ENCODE measurements at regions not wholly inside any gene's neighbourhood (a gene's known extent, or its start where the extent isn't known, plus 50 kb on each side); places are given as distances from the start of the nearest gene placed in this dataset.

DNA sequence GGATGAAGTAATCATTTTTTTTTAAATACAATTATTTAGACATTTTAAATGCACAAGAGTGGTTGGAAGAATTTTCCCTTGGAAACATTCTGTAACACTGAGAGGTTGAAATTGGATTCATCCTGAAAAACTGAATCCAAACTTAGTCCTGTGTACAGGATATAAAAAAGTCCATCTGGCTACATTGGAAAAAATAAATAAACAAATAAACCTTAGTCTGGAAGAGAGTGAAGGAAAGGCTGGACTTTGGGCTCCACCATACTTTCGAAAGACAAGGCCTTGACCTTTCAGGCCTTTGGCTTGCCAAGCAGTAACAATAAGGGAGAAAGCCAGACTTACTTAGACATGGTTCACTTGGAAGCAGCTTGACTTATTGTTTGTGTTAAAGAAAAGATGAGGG is 664.3 kb downstream of the TENT5A start:
- Histone ChIP-seq H3K9me3 (ENCODE audit: insufficient read depth, low read depth, low read length) (no peaks in the 10 kb centered on the region), H3K27ac (ENCODE audit: low read length) (no peak overlapping the region), H3K9ac (ENCODE audit: low read depth, low read length) (no peak overlapping the region), H3K36me3 (ENCODE audit: insufficient read depth, low read depth, low read length) (no peaks in the 10 kb centered on the region), H3K27me3 (ENCODE audit: insufficient read depth, low read length) (no peaks in the 10 kb centered on the region), H3K4me1 (ENCODE audit: insufficient read depth, low read length) (no peaks in the 10 kb centered on the region; the same call in 1 of the 2 replicates), H3K4me3 (ENCODE audit: low read length) (no peak overlapping the region)

DNA sequence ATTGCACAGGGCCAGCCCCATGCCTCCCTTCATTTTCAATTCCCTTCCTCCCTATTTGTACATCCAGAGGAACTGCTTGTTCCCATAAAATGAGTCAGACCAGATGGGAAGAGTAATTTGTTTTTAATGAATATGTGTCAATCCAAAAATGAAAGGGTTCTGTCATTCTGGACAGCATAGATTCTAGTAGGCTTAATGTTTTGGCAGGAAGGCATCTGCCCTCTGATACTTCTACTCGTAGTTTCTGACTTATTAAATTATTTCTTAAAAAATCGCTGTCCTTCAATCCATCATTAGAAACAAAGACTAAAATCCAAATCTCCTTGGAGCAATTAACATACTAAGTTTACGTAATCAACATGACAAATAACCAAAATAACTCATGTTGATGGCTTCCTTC is 665.5 kb downstream of the TENT5A start:
- H3K27ac ChIP-seq (ENCODE audit: low read length) = no peak overlapping the region
- no peaks in the 10 kb centered on the region; the same call in 1 of the 2 replicates for H3K4me1 ChIP-seq (ENCODE audit: insufficient read depth, low read length)
- no peaks in the 10 kb centered on the region for H3K9me3 ChIP-seq (ENCODE audit: insufficient read depth, low read depth, low read length)
- no peaks in the 10 kb centered on the region for H3K27me3 ChIP-seq (ENCODE audit: insufficient read depth, low read length)
- no peak overlapping the region for H3K4me3 ChIP-seq (ENCODE audit: low read length)
- no peak overlapping the region for H3K9ac ChIP-seq (ENCODE audit: low read depth, low read length)
- H3K36me3 ChIP-seq (ENCODE audit: insufficient read depth, low read depth, low read length) = no peaks in the 10 kb centered on the region

- H3K27ac ChIP-seq (ENCODE audit: low read length) = no peak overlapping the region
- H3K9me3 ChIP-seq (ENCODE audit: insufficient read depth, low read depth, low read length) = no peaks in the 10 kb centered on the region
- H3K9ac ChIP-seq (ENCODE audit: low read depth, low read length) = no peak overlapping the region
Observed at GRCh38 chr6:81085431-81085790, 667.1 kb downstream of the TENT5A start.

DNA sequence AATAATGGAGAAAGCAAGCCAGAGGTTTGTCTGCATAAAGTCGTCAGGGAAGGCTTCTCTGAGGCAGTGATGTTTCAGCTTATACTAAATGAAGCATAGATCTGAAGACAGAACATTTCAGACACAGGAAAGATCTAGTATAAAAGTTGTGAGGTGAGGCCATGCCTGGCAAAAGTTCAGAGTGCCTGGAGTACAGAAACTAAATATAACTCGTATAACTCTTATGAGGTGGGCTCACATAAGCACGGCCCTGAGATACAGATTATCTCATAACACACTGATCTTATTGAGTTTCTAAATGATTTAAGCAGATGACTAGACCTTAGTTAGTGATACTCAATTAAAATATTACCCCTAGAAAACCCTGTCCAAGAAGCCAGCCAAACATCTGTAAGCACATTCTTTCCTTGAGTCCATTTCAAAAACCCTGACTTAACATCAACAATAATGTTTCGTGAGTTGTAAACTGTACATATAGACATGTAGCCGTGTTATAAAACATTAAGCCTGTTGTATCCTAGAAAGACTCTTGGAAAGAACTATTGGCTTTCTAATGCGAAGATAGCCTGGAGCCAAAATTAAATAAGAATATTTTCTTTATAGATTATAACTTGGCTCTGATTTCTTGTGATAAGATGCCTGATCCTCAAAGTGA is 667.6 kb downstream of the TENT5A start:
- Histone ChIP-seq H3K4me3 (ENCODE audit: low read length) (no peak overlapping the region), H3K4me1 (ENCODE audit: insufficient read depth, low read length) (no peaks in the 10 kb centered on the region; the same call in 1 of the 2 replicates), H3K9ac (ENCODE audit: low read depth, low read length) (no peak overlapping the region), H3K27ac (ENCODE audit: low read length) (no peak overlapping the region), H3K36me3 (ENCODE audit: insufficient read depth, low read depth, low read length) (no peaks in the 10 kb centered on the region), H3K27me3 (ENCODE audit: insufficient read depth, low read length) (no peaks in the 10 kb centered on the region), H3K9me3 (ENCODE audit: insufficient read depth, low read depth, low read length) (no peaks in the 10 kb centered on the region)

More at GRCh38 chr6:81085431-81085790, 667.1 kb downstream of the TENT5A start:
- no peaks in the 10 kb centered on the region for H3K27me3 ChIP-seq (ENCODE audit: insufficient read depth, low read length)
- no peak overlapping the region for H3K4me3 ChIP-seq (ENCODE audit: low read length)
- H3K36me3 ChIP-seq (ENCODE audit: insufficient read depth, low read depth, low read length) = no peaks in the 10 kb centered on the region
- H3K4me1 ChIP-seq (ENCODE audit: insufficient read depth, low read length) = no peaks in the 10 kb centered on the region; the same call in 1 of the 2 replicates

- no peaks in the 10 kb centered on the region for H3K27me3 ChIP-seq (ENCODE audit: insufficient read depth, low read length)
- peaks cover 3% of the 10 kb centered on the region; the same call in 1 of the 2 replicates for H3K4me1 ChIP-seq (ENCODE audit: insufficient read depth, low read length)
- H3K27ac ChIP-seq (ENCODE audit: low read length) = no peak overlapping the region
- no peaks in the 10 kb centered on the region for H3K9me3 ChIP-seq (ENCODE audit: insufficient read depth, low read depth, low read length)
- no peak overlapping the region for H3K4me3 ChIP-seq (ENCODE audit: low read length)
- H3K36me3 ChIP-seq (ENCODE audit: insufficient read depth, low read depth, low read length) = no peaks in the 10 kb centered on the region
- H3K9ac ChIP-seq (ENCODE audit: low read depth, low read length) = no peak overlapping the region
Observed at GRCh38 chr6:81075974-81076373, 676.5 kb downstream of the TENT5A start.

DNA sequence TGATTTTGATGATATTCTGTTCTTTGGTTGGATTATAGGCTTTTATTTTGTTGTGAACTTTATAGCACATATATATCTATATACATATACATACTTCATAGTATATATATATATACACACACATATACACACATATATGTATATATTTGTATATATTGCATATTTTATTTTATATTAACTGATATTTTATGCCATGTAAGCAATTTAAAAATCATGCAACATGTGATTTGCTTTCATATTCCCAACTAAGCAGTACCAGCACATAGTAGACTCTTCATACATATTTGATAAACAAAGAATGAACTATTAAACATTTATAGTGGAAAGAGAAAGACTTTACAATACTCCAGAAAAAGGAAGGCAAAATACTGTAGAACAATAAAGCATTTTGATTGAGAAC is 679.2 kb downstream of the TENT5A start:
- peaks cover 8% of the 10 kb centered on the region; the same call in 1 of the 2 replicates for H3K4me1 ChIP-seq (ENCODE audit: insufficient read depth, low read length)
- H3K27ac ChIP-seq (ENCODE audit: low read length) = no peak overlapping the region
- H3K27me3 ChIP-seq (ENCODE audit: insufficient read depth, low read length) = no peaks in the 10 kb centered on the region
- H3K36me3 ChIP-seq (ENCODE audit: insufficient read depth, low read depth, low read length) = no peaks in the 10 kb centered on the region
- H3K4me3 ChIP-seq (ENCODE audit: low read length) = no peak overlapping the region
- no peak overlapping the region for H3K9ac ChIP-seq (ENCODE audit: low read depth, low read length)
- H3K9me3 ChIP-seq (ENCODE audit: insufficient read depth, low read depth, low read length) = no peaks in the 10 kb centered on the region

DNA sequence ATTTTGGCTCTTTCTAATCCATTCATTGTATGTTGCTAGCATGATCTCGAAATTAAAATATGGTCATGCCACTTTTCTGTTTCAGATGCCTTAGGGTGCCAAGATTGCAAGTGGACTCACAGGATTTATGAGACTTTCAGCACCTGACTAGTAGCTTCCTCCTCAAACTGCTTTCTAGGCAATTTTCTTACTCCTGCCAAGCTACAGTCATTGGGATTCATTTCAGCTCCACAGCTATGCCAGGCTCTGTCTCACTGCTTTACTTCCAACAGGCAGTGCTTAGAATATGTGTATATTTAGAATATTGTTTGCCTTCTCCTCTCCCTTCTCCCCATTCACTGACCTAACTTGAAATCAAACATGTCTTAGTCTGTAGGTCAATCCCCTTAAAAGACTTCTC is 681.4 kb downstream of the TENT5A start:
- no peaks in the 10 kb centered on the region for H3K9me3 ChIP-seq (ENCODE audit: insufficient read depth, low read depth, low read length)
- no peak overlapping the region for H3K9ac ChIP-seq (ENCODE audit: low read depth, low read length)
- no peak overlapping the region for H3K4me3 ChIP-seq (ENCODE audit: low read length)
- H3K27me3 ChIP-seq (ENCODE audit: insufficient read depth, low read length) = no peaks in the 10 kb centered on the region
- no peak overlapping the region for H3K27ac ChIP-seq (ENCODE audit: low read length)
- no peaks in the 10 kb centered on the region for H3K36me3 ChIP-seq (ENCODE audit: insufficient read depth, low read depth, low read length)
- H3K4me1 ChIP-seq (ENCODE audit: insufficient read depth, low read length) = peaks cover 12% of the 10 kb centered on the region; the same call in 1 of the 2 replicates

- peaks cover 9% of the 10 kb centered on the region; the same call in 1 of the 2 replicates for H3K4me1 ChIP-seq (ENCODE audit: insufficient read depth, low read length)
- H3K4me3 ChIP-seq (ENCODE audit: low read length) = no peak overlapping the region
- no peak overlapping the region for H3K9ac ChIP-seq (ENCODE audit: low read depth, low read length)
- H3K27ac ChIP-seq (ENCODE audit: low read length) = no peak overlapping the region
- no peaks in the 10 kb centered on the region for H3K36me3 ChIP-seq (ENCODE audit: insufficient read depth, low read depth, low read length)
- no peaks in the 10 kb centered on the region for H3K27me3 ChIP-seq (ENCODE audit: insufficient read depth, low read length)
- H3K9me3 ChIP-seq (ENCODE audit: insufficient read depth, low read depth, low read length) = no peaks in the 10 kb centered on the region
Observed at GRCh38 chr6:81067057-81067456, 685.4 kb downstream of the TENT5A start.

DNA sequence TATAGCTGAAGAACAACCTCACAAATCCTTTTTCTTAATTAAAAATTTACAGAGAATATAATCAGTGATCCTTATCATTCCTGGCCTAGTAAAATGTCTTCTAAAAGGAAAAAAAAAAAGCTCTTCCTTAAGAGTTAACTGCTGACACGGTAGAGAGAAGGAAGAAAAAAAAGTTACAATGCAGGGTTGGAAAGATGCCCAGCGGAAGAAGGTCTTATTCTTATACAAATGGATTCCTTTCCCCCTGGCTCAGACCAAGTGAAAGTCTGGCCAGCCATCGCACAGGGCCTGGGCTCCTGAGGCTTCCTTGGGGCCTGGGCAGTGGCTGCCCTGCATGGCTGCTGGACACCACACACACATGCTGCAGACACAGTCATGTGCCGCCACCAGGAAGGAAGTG is 688.6 kb downstream of the TENT5A start:
- no peaks in the 10 kb centered on the region for H3K27me3 ChIP-seq (ENCODE audit: insufficient read depth, low read length)
- no peak overlapping the region for H3K27ac ChIP-seq (ENCODE audit: low read length)
- H3K36me3 ChIP-seq (ENCODE audit: insufficient read depth, low read depth, low read length) = no peaks in the 10 kb centered on the region
- H3K9ac ChIP-seq (ENCODE audit: low read depth, low read length) = no peak overlapping the region
- H3K9me3 ChIP-seq (ENCODE audit: insufficient read depth, low read depth, low read length) = no peaks in the 10 kb centered on the region
- no peak overlapping the region for H3K4me3 ChIP-seq (ENCODE audit: low read length)
- H3K4me1 ChIP-seq (ENCODE audit: insufficient read depth, low read length) = peaks cover 9% of the 10 kb centered on the region; the same call in 1 of the 2 replicates

DNA sequence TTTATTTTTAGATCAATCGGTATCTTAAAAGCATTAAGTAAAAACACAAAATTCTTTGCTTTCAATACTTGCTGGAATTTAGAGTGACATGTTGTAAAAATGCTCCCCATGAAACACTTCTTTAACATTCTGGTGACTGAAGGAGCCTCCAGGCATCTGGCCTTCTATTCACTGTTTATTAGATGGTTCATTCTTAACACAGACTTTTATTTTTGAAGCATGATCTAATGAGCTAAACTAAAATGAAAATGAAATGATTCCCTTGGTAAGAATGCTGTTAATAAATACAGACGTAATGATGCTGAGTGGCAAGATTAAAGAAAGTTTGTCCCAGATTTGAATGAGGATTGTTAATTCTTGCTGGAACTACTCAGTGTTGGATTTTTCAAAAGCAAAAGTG is 698.4 kb downstream of the TENT5A start:
- Histone ChIP-seq H3K9me3 (ENCODE audit: insufficient read depth, low read depth, low read length) (no peaks in the 10 kb centered on the region), H3K4me3 (ENCODE audit: low read length) (no peak overlapping the region), H3K4me1 (ENCODE audit: insufficient read depth, low read length) (no peaks in the 10 kb centered on the region), H3K27ac (ENCODE audit: low read length) (no peak overlapping the region), H3K9ac (ENCODE audit: low read depth, low read length) (no peak overlapping the region), H3K27me3 (ENCODE audit: insufficient read depth, low read length) (no peaks in the 10 kb centered on the region), H3K36me3 (ENCODE audit: insufficient read depth, low read depth, low read length) (no peaks in the 10 kb centered on the region)

DNA sequence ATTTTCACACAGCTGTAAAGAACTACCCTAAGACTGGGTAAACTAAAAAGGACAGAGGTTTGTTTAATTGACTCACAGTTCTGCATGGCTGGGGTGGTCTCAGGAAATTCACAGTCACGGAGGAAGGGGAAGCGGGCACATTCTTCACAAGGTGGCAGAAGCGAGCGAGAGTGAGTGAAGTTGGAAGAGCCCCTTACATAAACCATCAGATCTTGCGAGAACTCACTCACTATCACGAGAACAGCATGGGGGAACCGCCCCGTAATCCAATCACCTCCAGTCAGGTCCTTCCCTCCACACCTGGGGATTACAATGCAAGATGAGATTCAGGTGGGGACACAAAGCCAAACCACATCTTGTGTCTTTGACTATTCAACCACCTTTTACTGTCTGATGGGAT is 700.5 kb downstream of the TENT5A start:
- H3K4me1 ChIP-seq (ENCODE audit: insufficient read depth, low read length) = no peaks in the 10 kb centered on the region

DNA sequence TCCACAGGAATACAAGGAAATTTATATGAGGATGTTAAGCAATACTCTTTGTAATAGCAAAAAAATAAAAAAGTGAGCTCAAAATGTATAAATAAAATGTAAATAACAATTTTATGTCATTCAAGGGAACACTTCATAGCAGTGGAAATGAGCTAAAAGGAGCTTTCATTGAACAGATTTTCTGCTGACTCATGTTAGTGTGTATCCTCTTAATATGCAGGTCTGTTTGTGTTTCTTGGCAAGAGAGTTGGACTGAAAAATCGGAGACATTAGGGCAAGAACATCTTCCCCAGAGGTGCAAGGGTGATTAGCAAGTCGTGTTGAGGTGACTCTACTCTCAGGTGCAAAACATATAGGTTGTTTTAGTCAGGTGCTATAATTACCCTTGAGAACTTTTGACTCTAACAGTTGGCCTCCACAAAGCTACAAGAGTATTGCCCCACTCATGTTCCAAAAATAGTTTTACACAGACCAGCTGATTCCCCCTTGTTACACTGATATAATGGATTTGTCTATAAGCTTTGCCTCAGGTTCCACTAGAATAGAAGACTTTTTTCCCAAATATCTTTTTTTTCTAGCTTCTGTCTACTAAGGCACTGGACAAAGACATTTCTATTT is 702.9 kb downstream of the TENT5A start:
- Histone ChIP-seq H3K27me3 (ENCODE audit: insufficient read depth, low read length) (no peaks in the 10 kb centered on the region), H3K27ac (ENCODE audit: low read length) (no peak overlapping the region), H3K9me3 (ENCODE audit: insufficient read depth, low read depth, low read length) (no peaks in the 10 kb centered on the region), H3K9ac (ENCODE audit: low read depth, low read length) (no peak overlapping the region), H3K4me1 (ENCODE audit: insufficient read depth, low read length) (no peaks in the 10 kb centered on the region), H3K4me3 (ENCODE audit: low read length) (no peak overlapping the region), H3K36me3 (ENCODE audit: insufficient read depth, low read depth, low read length) (no peaks in the 10 kb centered on the region)

More for the DNA sequence above, 700.5 kb downstream of the TENT5A start:
- no peaks in the 10 kb centered on the region for H3K36me3 ChIP-seq (ENCODE audit: insufficient read depth, low read depth, low read length)
- no peak overlapping the region for H3K9ac ChIP-seq (ENCODE audit: low read depth, low read length)
- H3K27me3 ChIP-seq (ENCODE audit: insufficient read depth, low read length) = no peaks in the 10 kb centered on the region
- no peak overlapping the region for H3K27ac ChIP-seq (ENCODE audit: low read length)
- no peak overlapping the region for H3K4me3 ChIP-seq (ENCODE audit: low read length)
- H3K9me3 ChIP-seq (ENCODE audit: insufficient read depth, low read depth, low read length) = no peaks in the 10 kb centered on the region
